ENCODE measurements at regions not wholly inside any gene's neighbourhood (a gene's known extent, or its start where the extent isn't known, plus 50 kb on each side); places are given as distances from the start of the nearest gene placed in this dataset.

- Histone ChIP-seq H4K20me1 (ENCODE audit: control insufficient read depth, extremely low read depth, insufficient read depth, low read length) (no peaks in the 10 kb centered on the region), H3K4me1 (ENCODE audit: control insufficient read depth, extremely low read depth, insufficient read depth, low read length) (no peaks in the 10 kb centered on the region), H3K4me2 (ENCODE audit: extremely low read depth, insufficient read depth, low read length) (no peak overlapping the region), H3K4me3 (replicated peaks in 1 of 4; ENCODE audit: control extremely low read depth in 1 of 4, insufficient read depth in 1 of 4, low read depth in 3 of 4, low read length in 4 of 4) (no peak overlapping the region), H3K27ac (ENCODE audit: insufficient read depth, low read length) (no peak overlapping the region), H3K79me2 (ENCODE audit: control insufficient read depth, insufficient read depth, low read length) (no peaks in the 10 kb centered on the region), H3K9me3 (ENCODE audit: control insufficient read depth, insufficient read depth, low read depth, low read length) (no peaks in the 10 kb centered on the region), H3K9ac (ENCODE audit: insufficient read depth, low read length) (no peak overlapping the region), H3K36me3 (ENCODE audit: control insufficient read depth, insufficient read depth, low read length) (no peaks in the 10 kb centered on the region), H3K27me3 (ENCODE audit: control insufficient read depth, insufficient read depth, low read length) (no peaks in the 10 kb centered on the region), H2AFZ (ENCODE audit: low read length) (no peak overlapping the region)
- no peak for DNase-seq (ENCODE audit: low read depth in 2 of 2)
- TF ChIP-seq EZH2 (IDR thresholded peaks at IDR 0.05; ENCODE audit: low read length, missing control alignments): no peak
- TF ChIP-seq CTCF (conservative IDR thresholded peaks at IDR 0.05 in 1 of 2, IDR thresholded peaks at IDR 0.05 in 1 of 2; ENCODE audit: low read depth in 1 of 2, low read length in 2 of 2): no peak
Measured at GRCh38 chr7:125878235-125878956, 948.8 kb upstream of the POT1 start.

- Histone ChIP-seq H2AFZ (ENCODE audit: low read length) (no peak overlapping the region), H3K4me2 (ENCODE audit: extremely low read depth, insufficient read depth, low read length) (no peak overlapping the region), H3K79me2 (ENCODE audit: control insufficient read depth, insufficient read depth, low read length) (no peaks in the 10 kb centered on the region), H3K36me3 (ENCODE audit: control insufficient read depth, insufficient read depth, low read length) (no peaks in the 10 kb centered on the region), H3K9ac (ENCODE audit: insufficient read depth, low read length) (no peak overlapping the region), H3K4me1 (ENCODE audit: control insufficient read depth, extremely low read depth, insufficient read depth, low read length) (no peaks in the 10 kb centered on the region), H3K27ac (ENCODE audit: insufficient read depth, low read length) (no peak overlapping the region), H3K9me3 (ENCODE audit: control insufficient read depth, insufficient read depth, low read depth, low read length) (no peaks in the 10 kb centered on the region), H3K4me3 (replicated peaks in 1 of 4; ENCODE audit: control extremely low read depth in 1 of 4, insufficient read depth in 1 of 4, low read depth in 3 of 4, low read length in 4 of 4) (no peak overlapping the region), H4K20me1 (ENCODE audit: control insufficient read depth, extremely low read depth, insufficient read depth, low read length) (no peaks in the 10 kb centered on the region), H3K27me3 (ENCODE audit: control insufficient read depth, insufficient read depth, low read length) (no peaks in the 10 kb centered on the region)
- TF ChIP-seq CTCF (conservative IDR thresholded peaks at IDR 0.05 in 1 of 2, IDR thresholded peaks at IDR 0.05 in 1 of 2; ENCODE audit: low read depth in 1 of 2, low read length in 2 of 2): no peak
- TF ChIP-seq EZH2 (IDR thresholded peaks at IDR 0.05; ENCODE audit: low read length, missing control alignments): no peak
- no peak for DNase-seq (ENCODE audit: low read depth in 2 of 2)
Measured at GRCh38 chr7:125877246-125877645, 947.6 kb upstream of the POT1 start.

GRCh38 chr7:125876431-125876830 is 946.8 kb upstream of the POT1 start:
- Histone ChIP-seq H3K36me3 (ENCODE audit: control insufficient read depth, insufficient read depth, low read length) (no peaks in the 10 kb centered on the region), H3K27ac (ENCODE audit: insufficient read depth, low read length) (no peak overlapping the region), H3K79me2 (ENCODE audit: control insufficient read depth, insufficient read depth, low read length) (no peaks in the 10 kb centered on the region), H3K4me1 (ENCODE audit: control insufficient read depth, extremely low read depth, insufficient read depth, low read length) (no peaks in the 10 kb centered on the region), H3K4me3 (replicated peaks in 1 of 4; ENCODE audit: control extremely low read depth in 1 of 4, insufficient read depth in 1 of 4, low read depth in 3 of 4, low read length in 4 of 4) (no peak overlapping the region), H3K4me2 (ENCODE audit: extremely low read depth, insufficient read depth, low read length) (no peak overlapping the region), H3K27me3 (ENCODE audit: control insufficient read depth, insufficient read depth, low read length) (no peaks in the 10 kb centered on the region), H4K20me1 (ENCODE audit: control insufficient read depth, extremely low read depth, insufficient read depth, low read length) (no peaks in the 10 kb centered on the region), H2AFZ (ENCODE audit: low read length) (no peak overlapping the region), H3K9ac (ENCODE audit: insufficient read depth, low read length) (no peak overlapping the region), H3K9me3 (ENCODE audit: control insufficient read depth, insufficient read depth, low read depth, low read length) (no peaks in the 10 kb centered on the region)
- TF ChIP-seq EZH2 (IDR thresholded peaks at IDR 0.05; ENCODE audit: low read length, missing control alignments): no peak
- no peak for TF ChIP-seq CTCF (conservative IDR thresholded peaks at IDR 0.05 in 1 of 2, IDR thresholded peaks at IDR 0.05 in 1 of 2; ENCODE audit: low read depth in 1 of 2, low read length in 2 of 2)
- no peak for DNase-seq (ENCODE audit: low read depth in 2 of 2)

Measured in fibroblast of lung (primary cell).